ENCODE measurements at regions not wholly inside any gene's neighbourhood (a gene's known extent, or its start where the extent isn't known, plus 50 kb on each side); places are given as distances from the start of the nearest gene placed in this dataset.
"Not testable (repeated sequence)": the region's sequence is repeated elsewhere in the genome, so short reads cannot be mapped to it uniquely, and the experiment has no call there.

DNA sequence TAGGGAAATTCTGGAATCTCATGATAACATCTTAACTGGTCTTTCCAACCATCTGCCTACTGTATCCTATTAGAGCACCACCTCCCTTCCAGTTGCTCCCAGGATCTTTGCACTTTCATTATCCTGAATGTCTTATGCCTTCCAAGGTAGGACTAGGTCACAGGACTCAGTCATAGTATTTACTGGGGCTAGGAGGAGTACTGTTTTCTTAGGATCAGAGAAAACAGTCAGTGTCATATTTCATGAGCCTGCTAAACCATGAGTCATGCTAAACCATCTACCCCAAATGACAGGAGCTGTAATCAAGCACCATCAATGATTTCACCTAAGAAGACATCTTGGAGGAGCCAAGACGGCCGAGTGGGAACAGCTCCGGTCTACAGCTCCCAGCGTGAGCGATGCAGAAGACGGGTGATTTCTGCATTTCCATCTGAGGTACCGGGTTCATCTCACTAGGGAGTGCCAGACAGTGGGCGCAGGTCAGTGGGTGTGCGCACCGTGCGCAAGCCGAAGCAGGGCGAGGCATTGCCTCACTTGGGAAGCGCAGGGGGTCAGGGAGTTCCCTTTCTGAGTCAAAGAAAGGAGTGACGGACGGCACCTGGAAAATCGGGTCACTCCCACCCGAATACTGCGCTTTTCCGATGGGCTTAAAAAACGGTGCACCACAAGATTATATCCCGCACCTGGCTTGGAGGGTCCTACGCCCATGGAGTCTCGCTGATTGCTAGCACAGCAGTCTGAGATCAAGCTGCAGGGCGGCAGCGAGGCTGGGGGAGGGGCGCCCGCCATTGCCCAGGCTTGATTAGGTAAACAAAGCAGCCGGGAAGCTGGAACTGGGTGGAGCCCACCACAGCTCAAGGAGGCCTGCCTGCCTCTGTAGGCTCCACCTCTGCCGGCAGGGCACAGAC is 1439.2 kb upstream of the ACVR2A start:
- DNase-seq (ENCODE audit: low read depth in 4 of 4, low spot score in 2 of 4), result not testable (repeated sequence)

- DNase-seq (ENCODE audit: low read depth in 4 of 4, low spot score in 2 of 4), result not testable (repeated sequence)
These were observed 1441.2 kb upstream of the ACVR2A start for GRCh38 chr2:146403546-146404160.

- no peak for DNase-seq (ENCODE audit: low read depth in 4 of 4, low spot score in 2 of 4)
These were observed 1452.2 kb upstream of the ACVR2A start for GRCh38 chr2:146392631-146393030.

GRCh38 chr2:146392186-146392585 is 1452.6 kb upstream of the ACVR2A start:
- no peak for DNase-seq (ENCODE audit: low read depth in 4 of 4, low spot score in 2 of 4)

- no peak for DNase-seq (ENCODE audit: low read depth in 4 of 4, low spot score in 2 of 4)
These were observed 1456.1 kb upstream of the ACVR2A start for GRCh38 chr2:146388757-146389156.

GRCh38 chr2:146386096-146386495 is 1458.7 kb upstream of the ACVR2A start:
- DNase-seq (ENCODE audit: low read depth in 4 of 4, low spot score in 2 of 4), result no peak

- no peak for DNase-seq (ENCODE audit: low read depth in 4 of 4, low spot score in 2 of 4)
These were observed 1459.8 kb upstream of the ACVR2A start for GRCh38 chr2:146385031-146385430.

DNA sequence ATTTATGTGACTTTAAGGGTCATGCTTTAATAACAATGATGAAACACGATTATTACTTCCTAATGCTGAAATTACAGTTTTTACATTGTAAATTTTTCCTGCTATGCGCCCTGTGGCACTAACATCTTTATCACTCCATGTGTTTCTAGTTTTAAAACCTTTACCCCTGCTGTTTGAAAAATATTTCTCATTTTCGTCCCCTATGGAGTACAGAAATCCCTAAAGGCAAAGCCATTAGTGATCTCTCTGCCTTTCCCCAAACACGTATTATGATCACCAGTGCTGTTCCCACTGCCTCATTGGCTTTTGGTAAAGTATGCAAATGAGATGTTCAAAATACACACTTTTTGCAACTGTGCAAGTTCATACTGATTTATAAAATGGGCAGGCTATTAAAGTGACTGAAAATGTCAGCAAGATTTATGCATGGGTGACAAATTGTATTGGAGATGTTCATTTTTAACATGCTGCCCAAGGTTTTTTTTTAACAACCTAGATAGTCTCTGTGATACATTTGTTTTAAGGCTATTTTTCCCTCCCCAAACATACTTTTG is 1468.2 kb upstream of the ACVR2A start:
- no peak for DNase-seq (ENCODE audit: low read depth in 4 of 4, low spot score in 2 of 4)

DNA sequence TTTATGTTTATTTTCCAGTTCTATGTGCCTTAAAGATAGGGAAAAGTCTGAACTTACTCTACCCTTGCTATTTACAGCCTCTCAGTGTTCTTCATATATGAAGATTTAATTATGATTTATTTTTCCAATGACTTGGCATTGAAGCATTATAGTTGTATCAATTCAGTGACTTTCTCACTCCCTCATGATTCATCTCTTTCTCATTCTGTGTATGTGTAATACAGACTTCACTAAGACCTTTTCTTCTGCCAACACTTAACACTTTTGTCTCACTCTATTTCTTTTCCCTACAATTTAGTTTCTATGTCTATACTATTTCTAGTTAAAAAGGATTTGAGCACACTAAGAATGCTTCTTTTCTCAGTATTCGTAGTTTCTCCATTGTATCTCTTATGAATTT is 1470.3 kb upstream of the ACVR2A start:
- no peak for DNase-seq (ENCODE audit: low read depth in 4 of 4, low spot score in 2 of 4)

DNA sequence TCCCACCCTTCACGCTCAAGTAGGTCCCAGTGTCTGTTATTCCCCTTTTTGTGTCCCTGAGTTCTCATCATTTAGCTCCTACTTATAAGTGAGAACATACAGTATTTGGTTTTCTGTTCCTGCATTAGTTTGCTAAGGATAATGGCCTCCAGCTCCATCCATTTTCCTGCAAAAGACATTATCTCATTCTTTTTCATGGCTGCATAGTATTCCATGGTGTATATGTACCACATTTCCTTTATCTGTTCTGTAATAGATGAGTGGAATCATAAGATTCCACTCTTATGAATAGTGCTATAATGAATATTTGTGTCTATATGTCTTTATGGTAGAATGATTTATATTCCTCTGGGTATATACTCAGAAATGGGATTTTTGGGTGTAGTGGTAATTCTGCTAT is 1473.5 kb upstream of the ACVR2A start:
- not testable (repeated sequence) for DNase-seq (ENCODE audit: low read depth in 4 of 4, low spot score in 2 of 4)

GRCh38 chr2:146370826-146371225 is 1474.0 kb upstream of the ACVR2A start:
- DNase-seq (ENCODE audit: low read depth in 4 of 4, low spot score in 2 of 4), result no peak

DNA sequence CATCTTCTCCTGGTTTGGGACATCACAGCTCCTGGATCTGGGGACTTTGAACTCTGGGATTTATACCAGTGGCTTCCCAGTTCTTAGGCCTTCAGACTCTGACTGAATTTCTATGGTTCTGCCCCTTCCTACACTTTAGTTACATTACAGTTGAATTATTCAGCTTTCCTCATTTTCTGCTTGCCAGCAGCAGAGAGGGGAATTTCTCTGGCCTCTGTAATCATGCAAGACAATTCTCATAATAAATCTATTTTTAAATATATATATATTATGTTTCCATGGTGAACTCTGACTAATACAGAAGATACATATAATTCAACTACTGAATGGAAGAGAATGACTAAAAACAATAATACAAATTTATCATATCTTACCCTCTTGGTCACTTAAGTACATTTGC is 1478.6 kb upstream of the ACVR2A start:
- DNase-seq (ENCODE audit: low read depth in 4 of 4, low spot score in 2 of 4), result no peak

DNA sequence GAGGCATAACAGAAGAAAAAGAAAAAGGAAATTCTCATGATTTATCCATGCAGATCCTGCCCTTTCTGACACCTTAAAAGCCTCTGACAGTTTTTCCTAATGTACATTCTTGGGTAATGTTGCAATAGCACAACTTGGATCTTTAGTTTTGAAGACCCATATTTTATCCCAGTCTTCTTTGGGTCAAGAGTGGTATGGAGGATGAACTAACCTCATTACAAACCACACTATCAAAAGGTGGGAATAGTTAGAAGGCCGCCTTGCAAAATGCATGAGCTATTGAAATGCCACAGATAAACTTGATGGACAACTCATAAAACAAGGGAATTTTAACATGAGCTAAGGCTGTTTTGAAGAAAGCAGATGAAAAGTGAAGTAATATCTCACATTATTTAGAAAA is 1479.8 kb upstream of the ACVR2A start:
- DNase-seq (ENCODE audit: low read depth in 4 of 4, low spot score in 2 of 4), result no peak

DNA sequence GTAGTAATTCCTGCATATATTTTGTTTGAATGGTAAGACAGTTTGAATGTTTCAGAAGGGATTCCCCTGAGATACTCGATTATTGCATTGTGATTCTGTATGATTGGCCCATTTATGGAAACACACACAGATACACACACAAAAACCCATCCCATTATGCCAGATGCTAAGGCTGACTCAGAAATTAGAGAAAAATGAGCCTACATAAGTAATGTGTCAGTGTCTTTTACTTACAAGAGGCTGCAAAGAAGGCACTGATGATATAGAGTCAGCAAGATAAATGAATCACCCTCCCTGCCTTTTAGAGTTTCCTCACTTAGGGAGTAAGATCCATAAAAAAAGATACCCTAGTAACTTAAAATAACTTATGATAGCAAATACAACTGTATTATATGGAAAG is 1481.1 kb upstream of the ACVR2A start:
- no peak for DNase-seq (ENCODE audit: low read depth in 4 of 4, low spot score in 2 of 4)

DNA sequence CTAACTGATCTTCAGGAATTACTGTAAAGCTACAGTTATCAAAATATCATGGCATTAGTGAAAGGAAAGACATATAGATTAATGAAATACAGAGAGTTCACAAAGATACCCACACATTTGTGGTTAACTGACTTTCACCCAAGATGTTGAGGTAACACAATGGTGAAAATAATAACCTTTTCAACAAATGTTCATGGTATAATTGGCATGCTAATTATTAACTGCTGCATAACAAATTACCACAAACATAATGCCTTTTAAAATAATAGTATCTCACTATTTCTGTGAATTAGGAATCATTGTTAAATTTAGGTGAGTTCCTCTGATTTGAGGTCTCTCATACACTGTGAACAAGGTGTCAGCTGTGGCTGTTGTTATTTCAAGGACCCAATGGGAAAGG is 1493.1 kb upstream of the ACVR2A start:
- DNase-seq (ENCODE audit: low read depth in 4 of 4, low spot score in 2 of 4), result no peak

DNA sequence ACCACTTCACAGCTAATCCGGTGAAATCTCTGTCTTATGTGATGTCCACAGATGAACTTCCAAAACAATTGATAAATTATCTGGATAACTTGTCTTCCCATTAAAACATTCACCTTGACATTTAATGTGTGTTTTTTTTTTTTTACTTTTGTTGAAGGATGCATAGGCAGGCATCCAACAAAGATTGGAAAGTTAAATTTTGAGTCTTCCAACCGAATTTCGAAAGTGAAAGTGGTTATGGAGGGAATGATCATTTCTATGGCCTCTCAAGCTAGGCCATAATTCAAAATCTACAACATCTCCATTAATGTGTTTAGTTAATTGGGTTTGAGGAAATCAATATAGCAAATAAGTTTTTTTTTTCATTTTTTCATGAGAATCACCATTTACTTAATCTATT is 1495.5 kb upstream of the ACVR2A start:
- no peak for DNase-seq (ENCODE audit: low read depth in 4 of 4, low spot score in 2 of 4)

DNA sequence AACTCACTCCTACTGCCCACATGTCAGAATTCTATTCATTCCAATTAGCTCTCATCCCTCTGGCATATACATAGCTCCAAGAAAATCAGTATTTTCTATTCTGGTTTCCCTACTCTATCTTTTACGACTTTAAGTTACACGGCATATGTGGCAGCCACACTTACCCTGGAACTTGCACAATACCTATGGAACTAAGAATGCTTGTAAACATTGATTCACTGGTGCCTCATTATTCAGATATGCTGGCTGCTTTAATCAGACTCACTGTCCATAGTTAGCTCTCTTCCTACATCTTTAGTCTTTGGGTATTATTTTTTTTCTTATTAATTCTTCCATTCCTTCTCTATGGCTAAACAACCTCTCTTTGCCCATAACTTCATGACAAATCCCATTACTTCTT is 1519.9 kb upstream of the ACVR2A start:
- no peak for DNase-seq (ENCODE audit: low read depth in 4 of 4, low spot score in 2 of 4)

GRCh38 chr2:146323564-146323963 is 1521.3 kb upstream of the ACVR2A start:
- DNase-seq (ENCODE audit: low read depth in 4 of 4, low spot score in 2 of 4), result no peak

DNA sequence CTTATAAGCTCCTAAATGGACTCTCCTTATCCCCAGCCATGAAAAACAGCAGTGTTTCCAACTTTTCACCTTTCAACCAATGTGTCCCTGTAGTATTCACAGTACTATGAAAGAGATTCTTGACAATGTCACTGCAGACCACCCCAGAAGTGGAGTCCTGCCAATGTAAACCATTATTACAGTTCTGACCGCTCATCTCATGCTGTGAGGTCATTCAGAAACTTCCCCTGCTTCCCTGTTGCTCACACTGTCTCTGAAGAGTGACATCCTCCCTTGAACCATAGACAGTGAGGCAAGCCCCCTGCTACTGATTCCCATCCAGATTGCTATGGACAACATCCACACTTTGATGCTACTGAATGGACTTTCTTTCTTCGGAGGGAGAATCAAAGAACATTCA is 1523.7 kb upstream of the ACVR2A start:
- DNase-seq (ENCODE audit: low read depth in 4 of 4, low spot score in 2 of 4), result no peak

DNA sequence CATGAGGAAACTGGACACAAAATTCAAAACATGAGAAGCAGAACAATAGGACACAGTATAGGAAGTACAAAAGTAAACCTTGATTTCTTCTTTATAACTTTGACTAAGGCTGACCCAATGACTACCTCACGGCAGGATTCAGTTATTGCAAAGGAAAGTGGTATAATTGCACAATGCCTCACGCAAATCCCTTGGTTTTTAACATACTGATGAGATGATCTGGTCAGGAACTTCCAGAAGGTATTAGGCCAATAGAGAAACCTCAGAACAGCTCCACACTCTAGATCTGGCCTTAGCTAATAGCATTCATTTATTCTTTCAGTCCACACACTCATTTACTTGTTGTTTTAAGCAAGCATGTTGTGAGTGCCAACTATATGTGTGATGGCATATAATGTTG is 1526.9 kb upstream of the ACVR2A start:
- DNase-seq (ENCODE audit: low read depth in 4 of 4, low spot score in 2 of 4), result no peak

DNA sequence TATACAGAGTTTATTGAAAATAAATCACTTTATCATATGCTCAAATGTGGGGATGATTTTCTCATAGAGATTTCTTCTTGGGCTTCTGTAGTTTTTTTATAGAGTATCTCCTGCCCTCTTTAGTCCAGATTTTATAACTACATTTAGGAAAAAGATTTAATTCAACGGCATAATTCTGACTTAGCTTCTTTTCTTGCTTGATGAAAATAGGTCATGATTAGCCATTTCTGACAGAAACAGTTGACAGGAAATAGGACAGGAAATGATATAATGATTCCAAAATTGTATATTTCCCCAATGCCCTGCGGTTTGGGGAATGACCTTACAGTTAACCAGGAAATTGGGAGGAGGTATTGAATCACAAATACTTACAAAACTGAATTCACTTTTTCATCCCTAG is 1531.9 kb upstream of the ACVR2A start:
- DNase-seq (ENCODE audit: low read depth in 4 of 4, low spot score in 2 of 4), result no peak

DNA sequence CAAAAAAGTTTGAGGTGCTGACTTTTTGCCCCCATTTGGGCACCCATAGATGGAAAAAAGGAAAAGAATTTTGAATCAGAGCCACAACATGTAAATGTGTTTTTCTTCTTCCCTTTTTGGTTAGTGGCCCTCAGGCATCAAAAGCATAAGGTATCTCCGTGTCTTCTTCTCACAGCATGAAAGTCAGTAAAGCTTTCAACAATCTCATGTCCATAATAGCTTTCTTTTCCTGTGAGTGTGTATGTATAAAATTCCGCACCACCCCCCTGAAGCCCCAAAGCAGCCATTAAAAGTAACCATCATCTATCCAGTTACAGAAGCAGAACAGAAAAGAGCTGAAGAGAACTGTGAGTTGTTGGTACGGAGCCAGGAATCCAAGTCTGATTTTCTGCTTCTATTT is 1539.7 kb upstream of the ACVR2A start:
- no peak for DNase-seq (ENCODE audit: low read depth in 4 of 4, low spot score in 2 of 4)

All from left renal cortex interstitium (tissue), 4 donors.